ENCODE measurements at regions not wholly inside any gene's neighbourhood (a gene's known extent, or its start where the extent isn't known, plus 50 kb on each side); places are given as distances from the start of the nearest gene placed in this dataset.
"Not testable (repeated sequence)": the region's sequence is repeated elsewhere in the genome, so short reads cannot be mapped to it uniquely, and the experiment has no call there.

- TF ChIP-seq CTCF (IDR thresholded peaks at IDR 0.05; ENCODE audit: insufficient read depth, low read length, missing control alignments) = no peak
- ChIA-PET CTCF (no interaction called here), POLR2A (no interaction called here)
- no peak overlapping the region for H3K4me3 ChIP-seq (ENCODE audit: low read depth, low read length)
- DNase-seq (ENCODE audit: low read depth, low spot score) = no peak
These were observed 351.3 kb downstream of the SOX9 start for GRCh38 chr17:72472106-72472505.

GRCh38 chr17:72472853-72473390 lies 352.1 kb downstream of the SOX9 start:
- DNase-seq (ENCODE audit: low read depth, low spot score); POLR2A ChIA-PET; CTCF ChIA-PET; H3K4me3 ChIP-seq (ENCODE audit: low read depth, low read length): not testable (repeated sequence)

- H3K4me3 ChIP-seq (ENCODE audit: low read depth, low read length) = no peak overlapping the region
- POLR2A ChIA-PET = no interaction called here
- no peak for DNase-seq (ENCODE audit: low read depth, low spot score)
- TF ChIP-seq CTCF (IDR thresholded peaks at IDR 0.05; ENCODE audit: insufficient read depth, low read length, missing control alignments) = no peak
- CTCF ChIA-PET = interaction anchor here (0.7 kb wide), 1 partner anchor 14 kb away, joined by 4 read pairs; no protein-coding TSS in a partner anchor
These were observed 353.4 kb downstream of the SOX9 start for GRCh38 chr17:72474243-72474642.

GRCh38 chr17:72474719-72475477 lies 354.1 kb downstream of the SOX9 start:
- no peak overlapping the region for H3K4me3 ChIP-seq (ENCODE audit: low read depth, low read length)
- no peak for TF ChIP-seq CTCF (IDR thresholded peaks at IDR 0.05; ENCODE audit: insufficient read depth, low read length, missing control alignments)
- DNase-seq (ENCODE audit: low read depth, low spot score) = no peak
- POLR2A ChIA-PET = no interaction called here
- CTCF ChIA-PET = interaction anchor here (1.1 kb wide), 1 partner anchor 65 kb away, joined by 3 read pairs; no protein-coding TSS in a partner anchor

- DNase-seq (ENCODE audit: low read depth, low spot score) = no peak
- no peak overlapping the region for H3K4me3 ChIP-seq (ENCODE audit: low read depth, low read length)
- POLR2A ChIA-PET = no interaction called here
- CTCF ChIA-PET = no interaction called here
- TF ChIP-seq CTCF (IDR thresholded peaks at IDR 0.05; ENCODE audit: insufficient read depth, low read length, missing control alignments) = no peak
These were observed 355.3 kb downstream of the SOX9 start for GRCh38 chr17:72476134-72476533.

- TF ChIP-seq CTCF (IDR thresholded peaks at IDR 0.05; ENCODE audit: insufficient read depth, low read length, missing control alignments) = no peak
- no peak for DNase-seq (ENCODE audit: low read depth, low spot score)
- no peak overlapping the region for H3K4me3 ChIP-seq (ENCODE audit: low read depth, low read length)
- POLR2A ChIA-PET = no interaction called here
- CTCF ChIA-PET = no interaction called here
These were observed 355.8 kb downstream of the SOX9 start for GRCh38 chr17:72476575-72476986.

- POLR2A ChIA-PET = no interaction called here
These were observed 356.7 kb downstream of the SOX9 start for GRCh38 chr17:72477491-72477890.

More at GRCh38 chr17:72477491-72477890, 356.7 kb downstream of the SOX9 start:
- no peak overlapping the region for H3K4me3 ChIP-seq (ENCODE audit: low read depth, low read length)
- TF ChIP-seq CTCF (IDR thresholded peaks at IDR 0.05; ENCODE audit: insufficient read depth, low read length, missing control alignments) = no peak
- no peak for DNase-seq (ENCODE audit: low read depth, low spot score)
- CTCF ChIA-PET = no interaction called here
